Hepatocyte (in vitro differentiated cells): ENCODE measurements at regions not wholly inside any gene's neighbourhood (a gene's known extent, or its start where the extent isn't known, plus 50 kb on each side); places are given as distances from the start of the nearest gene placed in this dataset.

ENCODE experiments used
- EZH2 ChIP-seq: fragments of 200-600 bp; sonication (generic); IDR thresholded peaks from 2 replicates; pipeline ENCODE4 v1.6.1; 2016; ENCODE audit warnings: antibody characterized with exemption, mild to moderate bottlenecking, borderline replicate concordance
- TF ChIP-seq, protein P1 (sequence below): fragments of 200-600 bp; sonication (generic); IDR thresholded peaks from 2 replicates; pipeline ENCODE4 v1.5.1; 2016; ENCODE audit warnings: antibody characterized with exemption, mild to moderate bottlenecking; ENCODE audit not compliant: poor library complexity

DNA sequence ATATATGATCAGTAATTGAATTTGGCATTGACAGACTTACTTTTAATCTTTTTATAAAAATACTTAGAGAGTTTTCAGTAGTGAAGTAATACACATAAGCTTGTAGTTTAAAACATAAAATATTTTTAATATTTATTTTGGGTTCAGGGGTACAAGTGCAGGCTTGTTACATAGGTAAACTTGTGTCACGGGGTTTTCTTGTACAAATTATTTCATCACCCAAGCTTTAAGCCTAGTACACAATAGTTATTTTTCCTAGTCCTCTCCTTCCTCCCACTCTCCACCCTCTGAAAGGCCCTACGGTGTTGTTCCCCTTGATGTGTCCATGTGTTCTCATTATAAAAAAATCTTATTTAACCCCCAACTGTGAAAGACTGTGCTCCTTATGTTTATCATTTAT is 1397.8 kb upstream of the RAG2 start:
- TF ChIP-seq, protein P1, sequence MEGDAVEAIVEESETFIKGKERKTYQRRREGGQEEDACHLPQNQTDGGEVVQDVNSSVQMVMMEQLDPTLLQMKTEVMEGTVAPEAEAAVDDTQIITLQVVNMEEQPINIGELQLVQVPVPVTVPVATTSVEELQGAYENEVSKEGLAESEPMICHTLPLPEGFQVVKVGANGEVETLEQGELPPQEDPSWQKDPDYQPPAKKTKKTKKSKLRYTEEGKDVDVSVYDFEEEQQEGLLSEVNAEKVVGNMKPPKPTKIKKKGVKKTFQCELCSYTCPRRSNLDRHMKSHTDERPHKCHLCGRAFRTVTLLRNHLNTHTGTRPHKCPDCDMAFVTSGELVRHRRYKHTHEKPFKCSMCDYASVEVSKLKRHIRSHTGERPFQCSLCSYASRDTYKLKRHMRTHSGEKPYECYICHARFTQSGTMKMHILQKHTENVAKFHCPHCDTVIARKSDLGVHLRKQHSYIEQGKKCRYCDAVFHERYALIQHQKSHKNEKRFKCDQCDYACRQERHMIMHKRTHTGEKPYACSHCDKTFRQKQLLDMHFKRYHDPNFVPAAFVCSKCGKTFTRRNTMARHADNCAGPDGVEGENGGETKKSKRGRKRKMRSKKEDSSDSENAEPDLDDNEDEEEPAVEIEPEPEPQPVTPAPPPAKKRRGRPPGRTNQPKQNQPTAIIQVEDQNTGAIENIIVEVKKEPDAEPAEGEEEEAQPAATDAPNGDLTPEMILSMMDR, result no peak
- TF ChIP-seq EZH2, result no peak
